ENCODE measurements at regions not wholly inside any gene's neighbourhood (a gene's known extent, or its start where the extent isn't known, plus 50 kb on each side); places are given as distances from the start of the nearest gene placed in this dataset.

DNA sequence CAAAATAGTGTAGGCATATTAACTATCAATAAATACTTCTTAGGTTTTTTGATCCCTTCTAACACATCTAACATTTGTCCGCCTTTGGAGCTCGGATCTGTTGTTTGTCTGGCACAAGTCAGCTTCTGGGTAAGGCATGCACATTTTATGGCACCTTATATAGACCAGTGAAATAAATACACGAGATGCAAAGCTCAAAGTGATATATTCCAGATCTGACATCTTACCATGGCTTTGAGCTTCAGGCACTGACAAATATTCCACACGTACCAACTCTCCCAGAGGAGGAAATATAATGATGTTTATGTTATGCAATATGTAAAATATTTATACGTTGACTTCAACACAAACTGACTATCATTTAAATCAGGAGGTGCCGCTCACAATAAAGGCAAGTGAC, 430.1 kb upstream of the SMIM21 start:
- H3K79me2 ChIP-seq (ENCODE audit: control insufficient read depth, insufficient read depth, low read length), result no peaks in the 10 kb centered on the region
- DNase-seq (ENCODE audit: extremely low read depth in 1 of 4, low spot score in 3 of 4) (no peak), FAIRE-seq (no peak), ATAC-seq (no peak)
- H3K36me3 ChIP-seq (ENCODE audit: control insufficient read depth, insufficient read depth, low read length), result no peaks in the 10 kb centered on the region
- WGBS (ENCODE audit: insufficient coverage, low coverage, missing lambda C conversion rate), result 2% methylated on average over 6 of the region's 6 CpGs
- H3K4me3 ChIP-seq, result no peak overlapping the region
- in situ Hi-C loops (cut with MboI), result no loop called here
- CTCF ChIA-PET (ENCODE audit: low intra/inter-chr PET ratio), result no interaction called here
- no peaks in the 10 kb centered on the region for H4K20me1 ChIP-seq (replicated peaks; ENCODE audit: control insufficient read depth, insufficient read depth, low read length)
- no peaks in the 10 kb centered on the region for H3K4me1 ChIP-seq (replicated peaks in 1 of 2; ENCODE audit: control insufficient read depth in 2 of 2, insufficient read depth in 2 of 2, low read length in 2 of 2)
- intact Hi-C loops (cut with micrococcal nuclease), result no loop called here
- no peaks in the 10 kb centered on the region; a peak in 1 of 5 replicates for H3K27me3 ChIP-seq (ENCODE audit: control insufficient read depth in 2 of 2, insufficient read depth in 2 of 2, low read length in 2 of 2)
- no TSS peak for BruUV-seq (replicated peaks)
- no peak overlapping the region for H3K4me2 ChIP-seq (ENCODE audit: insufficient read depth, low read length)
- H3K27ac ChIP-seq (ENCODE audit: extremely low read depth, low read depth, low read length), result no peak overlapping the region
- POLR2A ChIA-PET, result interaction anchor here (0.6 kb wide), 1 partner anchor 528 kb away, joined by 3 read pairs; no protein-coding TSS in a partner anchor
- H2AFZ ChIP-seq (ENCODE audit: low read depth, low read length), result no peak overlapping the region
- H3K9me1 ChIP-seq (ENCODE audit: control insufficient read depth, insufficient read depth, low read length), result no peaks in the 10 kb centered on the region
- H3K9ac ChIP-seq (ENCODE audit: insufficient read depth in 1 of 2, low read depth in 2 of 2, low read length in 2 of 2), result no peak overlapping the region
- no peaks in the 10 kb centered on the region for H3K9me3 ChIP-seq (replicated peaks; ENCODE audit: control insufficient read depth, insufficient read depth, low read depth, low read length)
- TF ChIP-seq KAT8 (IDR thresholded peaks at IDR 0.05; ENCODE audit: low read depth) (no peak), ZFPM2 (CRISPR knock-in tag; IDR thresholded peaks at IDR 0.05) (no peak), ZBTB7A (IDR thresholded peaks at IDR 0.05; ENCODE audit: borderline replicate concordance, control insufficient read depth, low read depth, low read length) (no peak), MCM3 (IDR thresholded peaks at IDR 0.05) (no peak), RFX7 (CRISPR knock-in tag; IDR thresholded peaks at IDR 0.05) (no peak), TCF3 (CRISPR knock-in tag; IDR thresholded peaks at IDR 0.05) (no peak), ETV5 (CRISPR knock-in tag; IDR thresholded peaks at IDR 0.05; ENCODE audit: low read depth) (no peak), DMBX1 (CRISPR knock-in tag; IDR thresholded peaks at IDR 0.05; ENCODE audit: borderline replicate concordance) (no peak), NFYB (IDR thresholded peaks at IDR 0.05; ENCODE audit: extremely low read depth, insufficient read length) (no peak), SP1 (CRISPR knock-in tag; IDR thresholded peaks at IDR 0.05) (no peak), BRD4 (IDR thresholded peaks at IDR 0.05) (no peak)
- TF ChIP-seq, protein P1, sequence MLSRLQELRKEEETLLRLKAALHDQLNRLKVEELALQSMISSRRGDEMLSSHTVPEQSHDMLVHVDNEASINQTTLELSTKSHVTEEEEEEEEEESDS (CRISPR knock-in tag; IDR thresholded peaks at IDR 0.05), result no peak
- TF ChIP-seq, protein P2, sequence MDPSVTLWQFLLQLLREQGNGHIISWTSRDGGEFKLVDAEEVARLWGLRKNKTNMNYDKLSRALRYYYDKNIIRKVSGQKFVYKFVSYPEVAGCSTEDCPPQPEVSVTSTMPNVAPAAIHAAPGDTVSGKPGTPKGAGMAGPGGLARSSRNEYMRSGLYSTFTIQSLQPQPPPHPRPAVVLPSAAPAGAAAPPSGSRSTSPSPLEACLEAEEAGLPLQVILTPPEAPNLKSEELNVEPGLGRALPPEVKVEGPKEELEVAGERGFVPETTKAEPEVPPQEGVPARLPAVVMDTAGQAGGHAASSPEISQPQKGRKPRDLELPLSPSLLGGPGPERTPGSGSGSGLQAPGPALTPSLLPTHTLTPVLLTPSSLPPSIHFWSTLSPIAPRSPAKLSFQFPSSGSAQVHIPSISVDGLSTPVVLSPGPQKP (CRISPR knock-in tag; IDR thresholded peaks at IDR 0.05), result no peak
- TF ChIP-seq, protein P3, sequence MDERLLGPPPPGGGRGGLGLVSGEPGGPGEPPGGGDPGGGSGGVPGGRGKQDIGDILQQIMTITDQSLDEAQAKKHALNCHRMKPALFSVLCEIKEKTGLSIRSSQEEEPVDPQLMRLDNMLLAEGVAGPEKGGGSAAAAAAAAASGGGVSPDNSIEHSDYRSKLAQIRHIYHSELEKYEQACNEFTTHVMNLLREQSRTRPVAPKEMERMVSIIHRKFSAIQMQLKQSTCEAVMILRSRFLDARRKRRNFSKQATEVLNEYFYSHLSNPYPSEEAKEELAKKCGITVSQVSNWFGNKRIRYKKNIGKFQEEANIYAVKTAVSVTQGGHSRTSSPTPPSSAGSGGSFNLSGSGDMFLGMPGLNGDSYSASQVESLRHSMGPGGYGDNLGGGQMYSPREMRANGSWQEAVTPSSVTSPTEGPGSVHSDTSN (CRISPR knock-in tag; IDR thresholded peaks at IDR 0.05; ENCODE audit: low read depth), result no peak
- TF ChIP-seq, protein P3 (tag; conservative IDR thresholded peaks at IDR 0.05; ENCODE audit: low read depth), result no peak
- TF ChIP-seq, protein P4, sequence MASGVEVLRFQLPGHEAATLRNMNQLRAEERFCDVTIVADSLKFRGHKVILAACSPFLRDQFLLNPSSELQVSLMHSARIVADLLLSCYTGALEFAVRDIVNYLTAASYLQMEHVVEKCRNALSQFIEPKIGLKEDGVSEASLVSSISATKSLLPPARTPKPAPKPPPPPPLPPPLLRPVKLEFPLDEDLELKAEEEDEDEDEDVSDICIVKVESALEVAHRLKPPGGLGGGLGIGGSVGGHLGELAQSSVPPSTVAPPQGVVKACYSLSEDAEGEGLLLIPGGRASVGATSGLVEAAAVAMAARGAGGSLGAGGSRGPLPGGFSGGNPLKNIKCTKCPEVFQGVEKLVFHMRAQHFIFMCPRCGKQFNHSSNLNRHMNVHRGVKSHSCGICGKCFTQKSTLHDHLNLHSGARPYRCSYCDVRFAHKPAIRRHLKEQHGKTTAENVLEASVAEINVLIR (CRISPR knock-in tag; IDR thresholded peaks at IDR 0.05), result no peak
- TF ChIP-seq, protein P5, sequence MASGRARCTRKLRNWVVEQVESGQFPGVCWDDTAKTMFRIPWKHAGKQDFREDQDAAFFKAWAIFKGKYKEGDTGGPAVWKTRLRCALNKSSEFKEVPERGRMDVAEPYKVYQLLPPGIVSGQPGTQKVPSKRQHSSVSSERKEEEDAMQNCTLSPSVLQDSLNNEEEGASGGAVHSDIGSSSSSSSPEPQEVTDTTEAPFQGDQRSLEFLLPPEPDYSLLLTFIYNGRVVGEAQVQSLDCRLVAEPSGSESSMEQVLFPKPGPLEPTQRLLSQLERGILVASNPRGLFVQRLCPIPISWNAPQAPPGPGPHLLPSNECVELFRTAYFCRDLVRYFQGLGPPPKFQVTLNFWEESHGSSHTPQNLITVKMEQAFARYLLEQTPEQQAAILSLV (tag; IDR thresholded peaks at IDR 0.05), result no peak

All from K562 (cell line).